ENCODE measurements at regions not wholly inside any gene's neighbourhood (a gene's known extent, or its start where the extent isn't known, plus 50 kb on each side); places are given as distances from the start of the nearest gene placed in this dataset.
"Not testable (repeated sequence)": the region's sequence is repeated elsewhere in the genome, so short reads cannot be mapped to it uniquely, and the experiment has no call there.

DNA sequence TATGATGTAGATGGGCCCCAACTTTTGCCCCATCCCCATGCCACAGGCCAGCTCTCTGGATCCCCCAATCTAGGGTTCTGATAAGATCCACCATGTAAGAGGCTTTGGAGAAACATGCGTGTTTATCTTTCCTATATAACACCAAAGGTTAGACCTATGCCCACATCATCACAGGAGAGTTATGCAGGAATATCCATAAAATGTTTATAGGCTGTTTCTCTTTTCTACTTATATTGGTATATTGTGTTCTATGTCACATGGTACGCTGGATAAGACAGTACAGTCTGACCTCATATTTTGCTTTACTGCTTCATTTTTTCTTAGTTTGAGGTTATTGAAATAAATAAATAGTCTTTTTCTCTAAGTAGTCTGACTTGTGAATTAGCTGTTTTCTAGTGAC lies 1013.9 kb upstream of the GYPC start:
- no peak for DNase-seq

DNA sequence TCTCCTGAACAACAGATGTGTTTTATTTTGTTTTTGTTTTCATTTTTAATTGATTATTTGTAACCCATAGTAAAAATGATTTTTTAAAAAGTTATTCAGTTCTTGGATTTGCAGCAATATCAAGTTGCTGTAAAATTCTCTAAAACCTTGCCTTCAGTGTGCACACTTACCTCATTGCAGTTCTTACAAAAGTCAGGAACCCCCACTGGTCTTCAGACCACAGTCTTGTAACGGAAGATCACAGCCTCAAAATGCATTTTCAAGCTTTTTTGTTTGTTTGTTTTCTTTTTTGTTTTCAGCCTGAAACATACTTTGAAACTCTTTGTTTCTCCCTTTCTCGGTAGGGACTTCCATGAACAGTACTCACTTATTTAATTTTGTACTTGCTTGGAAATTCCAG lies 1012.8 kb upstream of the GYPC start:
- no peak for DNase-seq

DNA sequence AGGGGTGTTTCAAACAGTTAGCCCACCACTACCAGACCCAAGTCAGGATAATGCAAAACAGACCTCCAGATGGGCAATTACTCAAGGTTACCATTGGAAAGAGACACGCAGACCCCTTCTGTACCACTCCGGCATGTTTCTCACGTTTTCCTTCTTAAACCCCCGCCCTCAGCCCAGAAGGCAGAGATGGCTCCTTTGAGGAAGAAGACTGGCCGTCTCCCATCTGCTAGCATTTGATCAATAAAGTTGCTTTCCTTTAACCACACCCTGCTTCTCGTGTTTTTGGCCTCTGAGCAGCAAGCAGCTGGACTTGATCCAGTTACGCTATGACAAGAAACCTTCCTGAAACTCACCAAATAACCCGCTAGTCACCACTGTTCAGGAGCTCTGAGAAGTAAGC lies 1012.4 kb upstream of the GYPC start:
- no peak for DNase-seq

DNA sequence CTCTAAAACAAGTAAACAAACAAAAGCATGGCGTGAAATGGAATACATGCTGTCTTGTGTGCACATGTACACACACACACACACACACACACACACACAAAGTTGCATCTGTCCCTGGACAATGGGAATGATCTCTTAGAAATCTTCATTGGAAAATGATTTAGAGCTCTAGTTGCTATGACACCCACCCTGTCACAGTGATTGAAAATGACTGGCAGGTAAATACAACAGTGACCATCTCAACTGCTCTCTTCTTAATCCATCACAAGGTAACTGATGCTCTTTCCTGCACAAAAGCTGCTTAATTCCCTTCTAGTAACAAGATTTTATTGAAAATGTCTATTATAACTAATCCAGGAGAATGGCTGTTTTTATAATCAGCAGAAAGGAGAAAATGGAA lies 1011.7 kb upstream of the GYPC start:
- DNase-seq: no peak

DNA sequence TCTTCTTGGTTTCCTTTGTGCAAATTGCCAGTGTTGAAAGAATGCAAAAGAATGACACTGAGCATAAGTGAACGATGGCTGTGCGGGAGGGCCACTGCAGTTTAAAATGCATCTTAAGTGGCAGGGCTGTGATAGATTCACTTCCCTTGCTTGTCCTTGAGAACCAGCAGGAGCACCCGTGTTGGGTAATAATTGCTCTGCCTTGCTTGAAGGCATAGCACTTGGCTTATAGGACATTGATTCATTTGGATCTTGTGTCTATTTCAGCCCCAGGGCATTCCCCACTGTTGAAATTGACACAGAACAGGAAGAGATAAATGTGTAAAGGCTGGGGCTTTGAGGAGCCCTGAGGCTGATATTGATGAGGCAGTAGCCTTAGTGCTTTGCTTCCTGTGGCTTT lies 1003.7 kb upstream of the GYPC start:
- DNase-seq: no peak

DNA sequence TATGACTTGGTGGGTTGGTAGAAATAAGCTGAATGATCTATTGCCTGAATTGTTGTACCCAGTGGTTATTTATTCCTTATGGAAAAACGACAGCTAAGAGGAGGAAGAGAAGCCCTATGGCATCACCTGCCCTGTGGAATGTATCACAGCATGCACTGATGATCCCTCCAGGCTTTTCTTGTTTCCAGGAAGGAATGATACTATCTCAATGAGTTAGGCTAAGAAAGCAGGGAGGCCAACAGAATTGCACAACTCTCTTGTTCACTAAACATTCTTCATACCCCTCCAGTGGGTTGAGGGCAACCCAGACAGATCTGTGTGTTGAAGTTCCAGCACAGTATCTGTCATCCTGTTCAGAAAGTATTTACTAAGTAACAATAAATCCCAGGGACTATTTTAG lies 1001.7 kb upstream of the GYPC start:
- no peak for DNase-seq

DNA sequence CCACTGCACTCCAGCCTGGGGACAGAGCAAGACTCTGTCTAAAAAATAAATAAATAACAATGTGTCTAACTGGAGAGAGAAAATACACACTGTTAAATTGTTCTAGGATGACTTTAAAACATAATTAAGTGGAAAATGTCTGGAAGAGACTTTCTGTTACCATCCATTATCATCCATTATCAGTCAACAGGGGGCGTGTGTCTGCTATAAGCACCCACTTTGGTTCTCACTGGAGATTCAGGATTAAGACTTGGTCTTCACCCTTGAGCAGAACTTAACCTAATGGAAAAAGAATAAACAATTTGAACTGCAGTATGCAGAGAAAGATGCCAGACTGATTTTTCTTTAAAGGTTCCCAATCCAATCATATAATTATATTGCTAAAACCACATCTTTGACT lies 999.8 kb upstream of the GYPC start:
- DNase-seq: no peak

DNA sequence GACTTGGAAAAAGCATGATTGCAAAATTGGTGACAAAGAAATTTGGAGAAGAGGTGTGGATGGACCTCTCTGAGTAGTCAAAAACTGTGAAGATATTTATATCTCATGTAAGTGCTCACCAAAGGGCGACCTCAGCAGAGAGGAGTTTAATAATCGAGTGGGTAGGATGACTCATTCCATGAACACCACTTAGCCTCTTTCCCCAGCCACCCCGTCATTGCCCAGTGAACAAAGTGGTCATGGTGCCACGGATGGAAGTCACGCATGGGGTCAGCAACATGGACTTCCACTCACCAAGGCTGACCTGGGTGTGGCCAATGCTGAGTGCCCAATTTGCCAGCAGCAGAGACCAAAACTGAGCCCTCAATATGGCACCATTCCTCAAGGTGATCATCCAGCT lies 997.4 kb upstream of the GYPC start:
- no peak for DNase-seq

DNA sequence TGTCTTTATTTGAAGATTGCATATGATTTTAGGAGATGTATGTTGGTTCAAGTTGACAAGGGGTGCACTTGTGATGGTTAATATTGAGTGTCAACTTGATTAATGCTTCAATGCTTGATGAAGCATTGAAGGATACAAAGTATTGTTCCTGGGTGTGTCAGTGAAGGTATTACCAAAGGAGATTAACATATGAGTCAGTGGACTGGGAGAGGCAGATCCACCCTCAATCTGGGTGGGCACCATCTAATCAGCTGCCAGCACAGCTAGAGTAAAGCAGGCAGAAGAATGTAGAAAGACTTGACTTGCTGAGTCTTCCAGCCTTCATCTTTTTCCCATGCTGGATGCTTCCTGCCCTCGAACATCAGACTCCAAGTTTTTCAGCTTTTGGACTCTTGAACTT lies 995.6 kb upstream of the GYPC start:
- DNase-seq: not testable (repeated sequence)

DNA sequence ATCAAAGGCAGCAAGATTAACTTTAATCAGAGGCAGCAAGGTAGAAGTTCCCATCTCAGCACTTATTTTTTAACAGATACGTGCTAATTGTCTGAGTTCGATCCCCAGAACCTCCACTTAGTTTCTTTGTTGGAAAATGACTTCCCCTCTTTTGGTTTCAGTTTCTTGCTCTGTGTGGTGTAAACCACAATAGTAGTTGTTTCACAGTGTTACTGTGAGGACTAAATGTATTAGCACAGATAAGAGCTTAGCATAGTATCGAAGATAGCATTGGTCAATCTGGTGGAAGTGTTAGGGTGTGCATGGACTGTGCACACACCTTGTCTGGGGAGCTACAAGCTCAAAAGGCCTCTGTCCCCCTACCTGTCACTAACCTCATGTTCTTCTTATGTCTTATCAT lies 988.3 kb upstream of the GYPC start:
- DNase-seq: no peak

DNA sequence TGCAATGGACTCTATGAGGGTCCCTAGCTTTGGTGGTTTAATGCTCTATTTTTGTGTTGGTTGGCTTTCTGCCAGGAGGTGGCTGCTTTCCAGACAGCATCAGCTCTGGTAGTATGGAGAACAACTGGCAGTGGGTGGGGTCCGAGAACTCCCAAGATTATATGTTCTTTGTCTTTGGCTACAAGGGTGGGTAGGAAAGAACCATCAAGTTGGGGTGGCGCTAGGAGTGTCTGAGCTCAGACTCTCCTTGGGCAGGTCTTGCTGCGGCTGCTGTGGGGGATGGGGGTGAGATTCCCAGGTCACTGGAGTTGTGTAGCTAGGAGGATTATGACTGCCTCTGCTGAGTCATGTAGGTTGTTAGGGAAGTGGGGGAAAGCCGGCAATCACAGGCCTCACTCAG lies 976.1 kb upstream of the GYPC start:
- no peak for DNase-seq

DNA sequence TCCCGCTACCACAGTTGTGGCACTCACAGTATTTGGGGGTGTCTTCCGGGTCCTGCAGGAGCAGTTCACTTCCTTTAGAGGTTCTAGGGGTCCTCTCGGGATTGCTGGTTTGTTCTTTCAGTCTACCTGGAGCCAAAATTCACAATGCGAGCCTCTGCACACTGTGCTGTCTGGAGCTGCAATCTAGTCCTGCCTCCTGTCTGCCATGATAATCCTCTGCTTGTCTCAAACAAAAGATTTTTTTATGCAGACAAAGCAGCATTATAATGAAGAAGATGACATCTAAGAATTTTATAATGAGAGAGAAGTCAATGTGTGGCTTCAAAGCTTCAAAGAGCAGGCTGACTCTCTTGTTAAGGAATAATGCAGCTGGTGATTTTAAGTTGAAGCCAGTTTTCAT lies 975.1 kb upstream of the GYPC start:
- no peak for DNase-seq

DNA sequence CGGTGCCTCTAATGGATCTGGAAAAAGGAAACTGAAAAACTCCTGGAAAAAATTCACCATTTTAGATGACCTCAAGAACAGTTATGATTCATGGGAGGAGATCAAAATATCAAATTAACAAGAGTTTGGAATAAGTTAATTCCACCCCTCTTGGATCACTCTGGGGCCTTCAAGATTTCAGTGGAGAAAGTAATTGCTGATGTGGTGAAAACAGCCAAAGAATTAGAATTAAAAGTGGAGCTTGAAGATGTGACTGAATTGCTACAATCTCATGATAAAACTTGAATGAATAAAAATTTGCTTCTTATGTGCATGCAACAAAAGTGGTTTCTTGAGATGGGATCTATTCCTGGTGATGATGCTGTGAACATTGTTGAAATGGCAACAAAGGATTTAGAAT lies 974.4 kb upstream of the GYPC start:
- no peak for DNase-seq

DNA sequence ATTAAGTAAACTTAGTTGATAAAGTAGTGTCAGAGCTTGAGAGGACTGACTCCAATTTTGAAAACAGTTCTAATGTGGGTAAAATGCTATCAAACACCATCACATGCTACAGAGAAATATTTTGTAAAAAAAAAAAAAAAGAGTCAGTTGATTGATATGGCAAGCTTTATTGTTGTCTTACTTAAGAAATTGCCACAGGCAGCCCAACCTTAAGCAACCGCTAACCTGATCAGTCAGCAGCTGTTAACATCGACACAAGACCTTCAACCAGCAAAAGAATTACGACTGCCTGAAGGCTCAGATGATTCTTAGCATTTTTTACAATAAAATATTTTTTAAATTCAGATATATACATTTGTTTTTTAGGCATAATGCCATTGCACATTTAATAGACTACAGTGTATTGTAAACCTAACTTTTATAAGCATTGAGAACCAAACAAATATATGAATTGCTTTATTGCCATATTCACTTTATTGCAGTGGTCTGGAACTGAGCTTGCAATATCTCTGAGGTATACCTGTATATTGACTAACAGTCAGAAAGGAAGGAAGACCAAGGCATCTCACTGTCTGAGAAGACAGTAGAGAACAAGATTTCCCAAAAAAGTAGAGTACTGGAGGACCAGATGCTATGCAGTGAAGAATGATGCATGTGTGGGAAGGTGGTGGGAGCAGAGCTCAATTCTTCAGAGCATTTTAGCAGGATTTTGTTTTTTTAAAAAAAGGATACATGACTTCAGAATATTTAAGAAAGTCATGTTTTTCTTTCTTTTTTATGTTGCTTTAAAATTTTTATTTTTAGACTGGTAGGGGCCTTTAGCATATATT lies 973.8 kb upstream of the GYPC start:
- no peak for DNase-seq

DNA sequence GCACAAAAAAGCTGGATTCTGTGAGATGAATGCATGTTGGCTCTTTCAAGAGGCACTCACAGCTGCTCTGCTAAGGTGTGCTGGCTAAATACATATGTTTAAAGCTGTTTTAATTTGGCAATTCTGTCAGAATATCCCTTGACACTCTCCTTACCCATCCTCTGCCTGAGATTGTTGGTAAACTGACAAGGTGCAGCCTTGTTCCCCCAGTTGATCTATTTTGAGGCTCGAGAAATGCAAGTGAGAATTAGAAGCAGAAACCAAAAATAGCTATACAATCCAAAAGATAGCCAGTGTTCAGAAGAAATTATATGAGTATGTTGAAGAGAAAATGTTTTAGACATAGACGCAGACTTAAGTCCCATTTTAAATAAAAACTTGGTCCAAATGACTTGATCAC lies 971.7 kb upstream of the GYPC start:
- DNase-seq: no peak

DNA sequence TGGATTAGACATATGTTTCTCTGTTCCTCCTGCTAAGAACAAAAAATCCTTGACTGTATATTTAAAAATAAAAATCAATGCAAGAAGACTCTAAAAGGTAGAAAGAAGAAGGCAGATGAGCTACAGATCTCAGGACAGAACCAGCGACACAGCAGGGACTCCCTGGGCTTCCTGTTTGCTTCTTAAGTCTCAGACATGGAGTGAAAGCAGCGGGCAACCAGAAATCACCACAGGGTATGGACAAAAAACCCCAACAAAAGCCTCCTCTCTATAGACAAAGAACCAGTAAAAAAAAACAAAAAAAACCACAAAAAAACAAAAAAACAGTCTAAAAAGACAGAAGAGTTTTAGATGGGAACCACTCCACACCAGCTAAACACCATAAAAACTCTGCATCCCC lies 971.0 kb upstream of the GYPC start:
- no peak for DNase-seq

DNA sequence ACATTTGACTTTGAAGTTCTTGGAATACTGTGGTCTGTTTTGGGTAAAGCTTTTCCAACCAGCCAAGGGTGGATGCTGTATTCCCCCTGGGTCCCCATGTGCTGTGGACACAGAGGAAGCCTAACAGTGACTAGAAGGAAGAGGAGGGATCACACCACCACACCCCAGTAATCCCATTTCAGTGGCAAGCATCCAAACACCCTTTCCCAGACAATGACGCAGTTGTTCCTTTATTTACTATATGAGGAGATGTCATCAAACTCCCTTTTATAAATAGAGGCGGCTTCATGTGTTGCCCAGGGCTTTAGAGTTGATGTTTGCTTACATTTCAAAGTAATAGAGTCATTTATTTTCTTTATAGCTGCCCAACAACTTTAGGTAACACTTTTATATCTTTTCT lies 959.4 kb upstream of the GYPC start:
- DNase-seq: no peak

DNA sequence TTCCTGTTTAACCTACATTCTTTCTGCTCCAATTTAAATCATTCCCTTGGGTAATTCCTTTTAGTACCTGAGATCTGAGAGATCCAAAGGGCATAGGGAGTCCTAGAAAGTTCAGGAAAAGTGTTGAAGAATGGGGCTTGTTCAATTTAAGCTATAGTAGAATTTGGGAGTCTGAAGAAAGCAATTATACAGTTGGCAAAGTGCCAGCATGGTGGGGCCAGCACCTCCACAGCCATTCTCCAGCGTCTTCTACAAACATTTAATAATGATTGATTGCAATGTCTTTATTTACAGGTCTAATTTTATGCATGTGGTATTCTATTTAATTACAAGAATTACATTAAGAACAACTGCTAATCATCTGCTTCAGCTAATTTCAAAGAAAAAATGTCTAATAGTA lies 957.7 kb upstream of the GYPC start:
- DNase-seq: no peak

DNA sequence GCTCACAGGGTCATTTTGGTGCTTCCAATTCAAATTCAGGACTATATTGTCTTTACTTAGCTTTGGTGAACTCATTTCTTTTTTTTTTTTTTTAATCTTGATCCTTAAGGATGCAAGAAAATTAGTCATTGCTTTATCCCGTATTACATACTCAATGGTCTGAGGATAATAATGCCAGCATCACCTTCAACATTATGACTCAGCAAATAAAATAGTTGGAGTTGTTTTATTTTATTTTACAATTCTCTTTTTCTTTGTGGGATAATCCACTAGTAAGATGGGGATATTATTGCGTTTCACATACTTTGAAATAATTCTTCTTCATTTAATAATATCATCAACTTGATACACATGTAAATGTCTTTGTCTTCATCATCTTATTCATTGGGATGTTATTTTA lies 954.9 kb upstream of the GYPC start:
- DNase-seq: no peak

DNA sequence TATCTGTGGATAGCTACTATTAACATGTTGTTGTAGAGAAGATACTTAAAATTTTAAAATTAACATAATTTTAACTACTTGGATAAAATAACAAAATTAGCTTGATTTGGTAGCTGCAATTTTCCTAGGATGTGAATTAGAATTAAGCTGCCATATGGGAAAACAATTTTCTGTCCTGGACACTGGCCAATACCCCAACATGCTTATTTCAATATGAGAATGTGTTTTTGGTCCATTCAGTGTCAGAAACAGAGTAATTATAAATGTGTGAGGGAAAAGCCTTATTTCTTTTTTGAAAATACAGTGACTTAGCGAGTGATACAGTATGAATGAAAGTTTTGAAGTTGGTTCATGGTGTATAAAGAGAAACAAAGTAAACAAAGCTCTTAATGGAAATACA lies 948.3 kb upstream of the GYPC start:
- no peak for DNase-seq

DNA sequence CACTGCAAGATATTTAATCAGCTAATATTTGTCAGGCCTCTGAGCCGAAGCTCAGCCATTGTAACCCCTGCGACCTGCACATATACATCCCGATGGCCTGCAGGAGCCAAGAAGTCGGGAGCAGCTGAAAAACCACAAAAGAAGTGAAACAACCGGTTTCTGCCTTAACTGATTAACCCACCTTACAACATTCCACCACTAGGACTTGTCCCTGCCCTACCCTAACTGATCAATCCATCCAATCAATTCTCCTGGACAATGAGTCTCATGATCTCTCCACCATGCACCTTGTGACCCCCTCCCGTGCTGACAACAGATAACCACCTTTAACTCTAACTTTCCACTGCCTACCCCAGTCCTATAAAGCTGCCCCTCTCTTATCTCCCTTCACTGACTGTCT lies 945.4 kb upstream of the GYPC start:
- DNase-seq: no peak

DNA sequence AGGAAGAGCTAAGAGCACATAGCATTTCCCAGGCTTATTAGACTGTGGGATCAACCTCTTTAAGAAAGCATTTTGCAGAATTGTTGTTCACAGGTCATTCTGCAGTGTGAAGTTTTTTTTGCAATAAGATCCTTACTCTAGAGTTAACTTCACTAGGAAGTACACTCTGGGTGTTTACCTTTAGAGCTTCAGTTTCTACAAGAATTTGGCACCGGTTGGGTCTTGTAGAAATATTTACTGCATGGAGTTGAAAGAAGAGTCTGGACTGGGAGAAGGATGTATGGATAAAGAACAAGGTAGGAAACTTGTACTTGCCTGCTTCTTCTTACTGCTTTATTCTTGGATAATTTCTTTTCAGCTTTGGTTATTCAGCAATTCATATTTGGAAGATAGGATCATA lies 944.9 kb upstream of the GYPC start:
- no peak for DNase-seq

DNA sequence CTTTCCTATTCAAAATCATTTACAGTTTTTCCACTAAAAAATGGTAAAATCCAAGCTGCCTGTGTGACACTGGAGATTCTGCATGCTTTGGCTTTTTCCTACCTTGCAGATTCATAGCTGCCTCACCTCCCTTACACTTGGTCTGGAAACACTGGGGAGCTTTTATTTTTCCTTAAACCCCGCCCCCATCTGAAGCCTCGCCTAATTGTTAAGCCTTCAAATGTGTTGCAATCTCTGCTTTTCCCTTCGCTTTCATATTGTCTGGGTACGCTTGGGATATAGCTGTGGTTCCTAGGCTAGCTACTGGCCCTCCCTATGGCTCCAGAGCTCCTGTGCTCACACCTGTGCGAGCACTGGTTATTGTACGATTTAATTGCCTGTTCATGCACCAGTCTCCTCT lies 942.4 kb upstream of the GYPC start:
- no peak for DNase-seq

DNA sequence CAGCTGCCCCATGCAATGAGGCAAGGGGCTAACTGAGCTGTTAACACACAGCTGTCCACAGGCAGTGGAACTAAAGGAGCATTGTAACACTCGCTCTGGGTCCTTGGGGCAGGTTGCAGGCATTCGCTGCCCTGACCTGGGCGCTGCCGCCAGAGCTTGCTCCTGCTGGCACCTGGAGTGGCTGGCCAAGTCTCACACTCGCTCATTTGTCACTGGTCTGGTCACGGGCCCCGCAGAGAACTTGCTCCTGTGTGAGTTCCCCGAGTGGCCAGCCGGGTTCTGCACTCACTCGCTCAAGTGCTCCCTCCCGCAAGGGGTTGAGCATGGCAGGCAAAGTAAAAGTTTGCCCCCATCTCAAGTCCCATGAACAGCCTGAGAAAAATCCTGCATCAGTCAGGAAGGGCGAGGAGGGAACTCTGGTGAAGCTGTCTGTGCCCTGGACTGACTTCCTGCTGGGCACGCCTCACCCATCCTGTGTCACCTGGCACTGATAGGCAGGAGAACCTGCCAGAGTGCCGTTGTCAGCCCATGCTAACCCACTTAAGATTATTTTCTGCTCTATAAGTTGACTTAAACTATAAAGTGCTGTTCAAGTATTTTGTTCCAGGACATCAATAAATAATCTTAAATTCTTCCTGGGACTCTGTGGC lies 934.8 kb upstream of the GYPC start:
- no peak for DNase-seq

DNA sequence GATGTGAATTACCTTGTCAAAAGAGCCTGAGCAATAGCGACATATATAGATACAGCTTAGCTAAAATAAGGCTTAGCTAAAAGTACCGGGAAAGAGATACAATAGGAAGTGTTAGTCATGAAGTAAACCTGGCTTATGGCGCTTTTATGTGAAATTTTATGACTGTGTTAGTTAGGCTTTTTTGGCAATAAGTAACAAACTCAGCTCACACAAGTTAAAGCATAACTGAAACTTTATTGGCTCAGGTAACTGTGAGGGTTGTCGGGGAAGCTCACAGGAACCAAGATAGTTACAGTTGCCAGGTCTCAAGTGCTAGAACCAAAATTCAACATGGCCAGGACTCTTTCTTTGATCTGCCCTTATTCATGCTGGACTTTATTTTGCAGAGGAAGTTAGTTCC lies 925.0 kb upstream of the GYPC start:
- no peak for DNase-seq

All from activated CD4-positive, alpha-beta T cell treated with anti-CD3 and anti-CD28 coated beads for 48 hours (primary cell).